NCI-H128 (cell line): ENCODE measurements at regions not wholly inside any gene's neighbourhood (a gene's known extent, or its start where the extent isn't known, plus 50 kb on each side); places are given as distances from the start of the nearest gene placed in this dataset.
A peak's percentile ranks its signal among the peaks of the same experiment; 100 is the strongest.
"Not testable (repeated sequence)": the region's sequence is repeated elsewhere in the genome, so short reads cannot be mapped to it uniquely, and the experiment has no call there.

Source experiments
- DNase-seq: peaks from one replicate; lab custom pipeline; 2025; ENCODE audit not compliant: unreplicated experiment; lab: John Stamatoyannopoulos, UW

DNA sequence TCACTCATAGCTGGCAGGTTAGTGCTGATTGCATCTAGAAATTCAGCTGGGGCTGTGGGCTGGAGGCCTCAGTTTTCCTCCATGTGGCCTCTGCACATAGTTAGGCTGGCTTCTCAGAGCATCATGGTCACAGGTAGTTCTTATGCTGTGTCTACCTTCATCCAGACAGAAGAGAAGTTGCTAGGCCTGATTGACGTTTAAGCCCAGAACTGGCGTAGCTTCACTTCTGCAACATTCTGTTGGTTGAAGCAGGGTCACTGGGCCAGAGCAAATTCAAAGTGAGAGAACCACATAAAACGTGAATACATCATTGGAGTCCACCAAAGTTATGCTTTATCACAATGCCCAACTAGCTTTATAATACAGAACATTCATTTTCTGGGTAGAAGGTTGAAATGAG is 116.0 kb downstream of the SPP2 start:
- DNase-seq: no peak

DNA sequence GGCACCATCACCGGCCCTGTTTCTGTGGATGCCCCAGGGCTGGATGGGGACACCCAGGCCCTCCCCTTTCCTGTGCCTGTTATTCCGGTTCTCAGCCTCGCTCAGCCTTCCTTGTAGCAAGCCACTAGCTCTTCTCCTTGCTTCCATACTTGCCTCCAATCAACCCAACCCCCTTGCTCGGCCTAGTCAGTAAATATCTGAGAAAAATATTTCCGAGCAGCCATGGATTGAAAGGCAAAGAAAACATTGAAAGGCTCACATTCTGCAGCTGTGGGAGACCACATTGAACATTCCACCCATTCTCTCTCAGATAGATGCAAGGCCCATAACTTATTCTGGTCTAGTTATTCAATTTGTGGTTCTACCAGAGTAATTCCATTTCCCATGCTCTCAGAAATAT is 114.9 kb downstream of the SPP2 start:
- no peak for DNase-seq

DNA sequence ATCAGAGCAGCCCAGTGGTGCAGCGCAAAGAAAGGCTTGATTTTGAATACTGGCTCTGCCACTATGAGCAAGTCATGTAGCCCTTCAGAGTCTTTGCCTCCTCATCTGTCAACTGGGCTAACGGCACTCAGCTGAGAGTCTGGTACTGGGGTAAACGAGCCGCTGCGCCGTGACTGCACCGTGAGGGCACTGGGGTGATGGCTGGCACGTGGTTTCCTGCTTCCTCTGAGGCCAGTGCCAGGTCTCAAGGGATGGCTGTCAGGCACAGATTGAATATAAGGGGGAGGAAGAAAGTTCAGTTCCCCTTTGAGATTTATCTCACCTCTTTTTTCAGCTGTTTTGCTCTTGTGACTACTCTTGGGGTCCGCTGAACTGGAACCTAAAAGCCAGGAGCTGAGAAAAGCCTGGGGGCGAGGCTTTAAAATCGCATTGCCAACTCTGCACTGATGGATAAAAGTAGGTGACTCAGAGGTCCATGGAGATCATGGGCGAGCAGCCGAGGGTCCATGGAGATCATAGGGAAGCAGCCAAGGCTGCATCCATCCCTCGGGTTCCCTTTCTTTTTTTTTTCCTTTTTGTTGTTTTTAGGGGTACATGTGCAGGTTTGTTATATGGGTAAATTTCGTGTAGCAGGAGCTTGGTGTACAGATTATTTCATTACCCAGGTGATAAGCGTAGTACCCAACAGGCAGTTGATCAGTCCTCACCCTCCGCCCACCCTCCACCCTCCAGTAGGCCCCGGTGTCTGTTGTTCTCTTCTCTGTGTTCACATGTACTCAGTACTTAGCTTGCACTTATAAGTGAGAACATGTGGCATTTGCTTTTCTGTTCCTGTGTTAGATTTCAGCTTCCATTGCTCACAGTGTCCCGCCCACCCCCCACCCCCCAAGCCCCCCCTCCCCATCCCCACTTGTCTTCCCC is 114.3 kb downstream of the SPP2 start:
- DNase-seq: no peak

DNA sequence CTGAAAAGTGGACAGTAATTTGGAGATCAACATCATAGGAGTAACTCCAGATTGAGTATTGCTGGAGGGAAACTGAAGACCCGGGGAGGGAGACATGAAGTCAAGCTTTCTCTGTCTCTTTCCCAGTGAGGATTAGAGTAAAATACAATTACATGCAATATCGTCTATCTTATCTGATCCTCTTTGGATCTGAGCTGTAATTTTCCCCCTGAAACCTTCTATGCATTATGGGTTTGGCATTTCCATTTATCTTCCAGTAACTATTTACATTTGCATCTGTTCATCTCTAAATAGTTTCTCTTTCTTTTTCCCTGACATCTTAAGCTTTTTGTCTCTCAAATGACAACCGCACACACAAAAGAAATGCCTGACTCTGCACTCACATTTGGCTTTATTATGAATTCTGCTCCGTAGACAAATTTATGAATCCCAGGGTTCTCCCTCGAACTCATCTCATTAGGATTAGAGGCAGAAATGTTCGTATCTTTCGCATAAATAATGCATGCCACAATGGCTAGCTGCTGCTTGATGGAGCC is 113.1 kb downstream of the SPP2 start:
- no peak for DNase-seq

DNA sequence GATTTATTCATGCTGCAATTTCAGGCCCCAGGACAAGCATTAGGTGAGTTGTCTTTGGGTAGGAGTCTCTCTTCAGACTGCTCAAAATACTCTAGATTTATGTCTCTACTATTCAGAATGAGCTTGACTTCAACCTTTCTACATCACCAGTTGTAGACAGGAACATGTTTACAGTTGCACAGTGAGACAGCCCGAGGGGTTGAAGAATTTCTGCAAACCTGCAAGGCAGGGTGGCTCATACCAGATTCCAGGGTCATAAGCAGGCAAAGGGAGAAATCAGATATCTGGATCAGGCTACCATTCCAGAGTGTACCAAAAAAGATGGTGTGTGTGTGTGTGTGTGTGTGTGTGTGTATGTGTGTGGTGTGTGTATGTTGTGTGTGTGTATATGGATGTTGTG is 112.4 kb downstream of the SPP2 start:
- DNase-seq: no peak

DNA sequence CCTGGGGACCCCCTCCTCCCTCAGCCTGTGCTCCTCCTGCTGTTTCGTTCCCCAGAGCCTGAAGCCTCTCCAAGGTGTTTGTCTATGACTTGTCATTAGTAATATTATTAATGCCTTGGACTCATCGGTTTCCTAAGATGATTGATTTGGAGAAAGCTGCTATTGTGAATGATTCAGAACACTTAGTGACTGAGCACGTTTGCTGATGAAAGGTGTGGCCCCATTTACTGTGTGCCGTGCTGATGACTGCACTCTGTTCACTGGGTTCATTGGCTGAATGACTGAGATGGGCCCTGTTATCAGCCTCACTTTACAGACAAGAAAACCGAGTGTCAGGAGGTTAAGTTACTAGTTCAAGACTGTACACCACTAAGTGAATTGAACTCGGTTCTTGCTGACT is 111.4 kb downstream of the SPP2 start:
- no peak for DNase-seq

DNA sequence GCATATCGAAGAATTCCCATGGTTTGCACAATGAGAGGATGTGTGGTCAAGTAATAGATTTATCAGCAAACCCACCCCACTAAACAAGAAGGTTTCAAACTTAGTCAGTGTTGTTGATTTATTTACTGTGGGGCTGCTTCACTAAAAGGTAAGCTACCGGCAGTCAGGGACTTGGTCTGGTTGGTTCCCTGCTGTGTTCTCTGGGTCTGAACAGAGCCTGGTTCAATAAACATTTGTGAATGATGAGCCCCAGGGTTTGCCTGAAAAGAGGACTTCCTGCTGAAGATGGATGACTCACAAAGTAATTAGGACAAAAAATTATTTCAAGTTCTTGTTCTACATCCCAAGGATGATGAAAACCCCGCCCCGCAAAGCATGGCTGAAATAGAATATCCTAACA is 108.3 kb downstream of the SPP2 start:
- DNase-seq: no peak

DNA sequence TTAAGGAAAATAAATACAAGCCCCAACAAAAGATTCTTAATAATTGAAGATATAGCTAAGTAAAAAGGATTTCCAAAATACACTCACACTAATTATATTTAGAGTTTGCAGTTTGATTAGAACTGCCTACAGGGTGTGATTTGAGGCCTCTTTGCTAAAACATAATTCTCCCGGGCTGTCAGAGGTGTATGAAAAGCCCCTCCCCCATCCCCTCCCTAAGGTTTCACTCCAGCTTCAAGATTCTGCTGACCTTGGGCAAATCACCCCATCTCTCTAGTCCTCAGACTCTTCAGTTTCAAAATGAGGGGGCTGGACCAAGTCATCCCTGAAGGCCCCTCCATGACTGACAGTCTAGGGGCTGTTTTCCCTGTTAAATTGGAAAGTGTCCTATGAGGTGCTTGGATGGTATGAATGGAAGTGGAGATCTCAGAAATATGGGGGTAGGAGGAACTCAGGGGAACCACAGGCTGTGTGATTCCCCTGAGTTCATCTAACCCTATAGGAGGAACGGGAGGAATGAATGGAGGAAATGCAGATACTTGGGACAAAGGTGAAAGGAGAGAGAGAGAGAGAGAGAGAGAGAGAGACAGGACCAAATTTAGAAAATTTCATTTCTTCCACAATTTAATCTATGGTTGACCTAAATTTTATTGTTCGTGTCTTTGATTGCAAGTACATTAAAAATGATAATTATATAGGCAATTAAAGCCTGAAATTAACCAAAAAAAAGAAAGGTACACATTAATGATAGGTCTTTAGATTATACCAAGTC is 107.5 kb downstream of the SPP2 start:
- no peak for DNase-seq

DNA sequence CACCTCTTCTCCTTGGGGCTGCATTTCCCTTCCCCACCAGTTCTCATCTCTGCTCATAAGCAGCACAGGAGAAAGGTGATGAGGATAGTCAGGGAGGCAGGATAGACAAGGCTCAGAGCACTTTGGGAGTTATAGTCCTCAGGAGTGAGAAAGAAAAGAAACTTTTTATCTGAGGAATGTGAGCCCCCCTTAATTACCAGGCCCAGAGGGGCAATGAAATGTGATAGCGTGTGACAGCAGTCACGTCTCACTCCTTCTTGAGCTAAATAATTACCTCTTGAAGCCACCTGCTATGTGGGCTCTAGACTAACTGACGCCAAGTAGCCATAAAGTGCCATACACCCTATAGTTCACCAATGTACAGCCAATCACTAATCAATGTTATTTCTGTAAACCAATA is 105.8 kb downstream of the SPP2 start:
- DNase-seq: peak; percentile 42

DNA sequence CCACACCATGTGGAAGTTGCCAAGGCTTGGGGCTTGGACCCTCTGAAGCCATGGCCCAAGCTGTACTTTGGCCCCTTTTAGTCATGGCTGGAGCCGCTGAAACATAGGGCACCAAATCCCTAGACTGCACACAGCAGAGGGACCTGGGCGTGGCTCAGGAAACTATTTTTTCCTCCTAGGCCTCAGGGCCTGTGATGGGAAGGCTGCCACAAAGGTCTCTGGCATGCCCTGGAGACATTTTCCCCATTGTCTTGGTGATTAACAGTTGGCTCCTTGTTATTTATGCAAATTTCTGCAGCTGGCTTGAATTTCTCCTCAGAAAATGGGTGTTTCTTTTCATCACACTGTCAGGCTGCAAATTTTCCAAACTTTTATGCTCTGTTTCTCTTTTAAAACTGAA is 102.3 kb downstream of the SPP2 start:
- not testable (repeated sequence) for DNase-seq

DNA sequence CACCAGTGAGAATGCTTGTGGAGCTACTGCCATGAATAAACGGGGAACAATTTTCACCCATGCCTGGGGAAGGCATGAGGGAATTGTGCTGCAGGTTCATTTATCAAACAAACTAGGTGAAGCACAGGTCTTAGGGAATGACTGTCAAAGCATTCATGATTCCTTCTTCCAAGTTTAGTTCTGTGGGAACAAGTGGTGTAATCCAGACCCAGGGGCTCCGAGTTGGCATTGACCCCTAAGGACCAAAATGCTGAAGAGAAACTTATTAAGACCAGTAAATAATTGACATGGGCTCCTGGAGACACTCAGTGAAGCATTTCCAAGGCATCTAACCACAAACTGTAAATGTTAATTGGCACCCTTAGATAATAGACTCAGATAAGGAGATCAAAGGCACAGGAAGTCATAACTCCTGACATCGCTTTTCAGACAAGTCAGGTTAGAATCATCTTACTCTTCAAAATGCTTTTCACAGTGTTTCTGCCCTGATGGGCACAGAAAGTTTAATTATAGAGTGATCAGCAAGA is 96.9 kb downstream of the SPP2 start:
- no peak for DNase-seq

DNA sequence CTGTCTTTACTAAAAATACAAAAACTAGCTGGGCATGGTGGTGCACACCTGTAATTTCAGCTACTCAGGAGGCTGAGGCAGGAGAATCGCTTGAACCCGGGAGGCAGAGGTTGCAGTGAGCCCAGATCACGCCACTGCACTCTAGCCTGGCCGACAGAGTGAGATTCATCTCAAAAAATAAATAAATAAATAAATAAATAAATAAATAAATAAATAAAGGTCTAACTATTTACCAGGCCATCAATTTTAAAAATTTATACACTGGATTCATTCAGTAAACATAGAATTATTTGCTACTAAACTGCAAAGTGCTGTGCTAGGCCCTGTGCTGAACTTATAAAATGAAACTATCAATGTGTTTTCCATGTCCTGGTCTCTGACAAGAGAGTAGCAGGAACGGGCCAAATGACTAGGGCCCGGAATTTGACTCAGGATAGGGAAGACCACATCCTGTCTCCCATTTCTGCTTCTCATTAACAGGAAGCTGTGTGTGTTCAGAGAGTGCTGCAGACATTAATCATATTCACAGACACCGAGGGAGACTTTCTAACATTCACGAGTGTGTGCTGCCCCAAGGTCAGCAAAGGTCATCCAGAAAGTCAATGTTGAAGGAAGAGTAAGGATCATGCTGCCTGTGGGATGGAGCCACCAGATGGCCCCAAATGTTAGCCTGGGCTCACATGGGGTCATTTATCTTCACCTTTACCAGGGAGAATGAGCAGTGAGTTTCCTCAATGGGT is 95.8 kb downstream of the SPP2 start:
- DNase-seq: no peak

DNA sequence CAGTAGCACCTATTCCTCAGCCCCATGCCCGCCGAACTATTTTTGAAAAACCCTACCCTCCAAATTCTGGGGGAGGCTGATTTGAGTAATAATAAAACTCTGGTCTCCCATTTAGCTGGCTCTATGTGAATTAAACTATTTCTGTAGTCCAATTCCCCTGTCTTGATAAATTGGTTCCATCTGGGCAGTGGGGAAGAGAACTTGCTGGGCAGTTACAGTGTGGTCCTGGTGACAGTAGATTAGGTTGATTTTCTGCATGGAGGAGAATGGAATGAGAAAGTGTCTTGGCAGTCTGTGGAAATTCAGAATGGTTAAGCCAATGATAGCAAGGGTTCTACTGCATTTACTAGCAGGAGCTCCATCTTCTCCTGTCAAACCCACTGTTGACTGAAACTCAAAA is 95.0 kb downstream of the SPP2 start:
- no peak for DNase-seq

DNA sequence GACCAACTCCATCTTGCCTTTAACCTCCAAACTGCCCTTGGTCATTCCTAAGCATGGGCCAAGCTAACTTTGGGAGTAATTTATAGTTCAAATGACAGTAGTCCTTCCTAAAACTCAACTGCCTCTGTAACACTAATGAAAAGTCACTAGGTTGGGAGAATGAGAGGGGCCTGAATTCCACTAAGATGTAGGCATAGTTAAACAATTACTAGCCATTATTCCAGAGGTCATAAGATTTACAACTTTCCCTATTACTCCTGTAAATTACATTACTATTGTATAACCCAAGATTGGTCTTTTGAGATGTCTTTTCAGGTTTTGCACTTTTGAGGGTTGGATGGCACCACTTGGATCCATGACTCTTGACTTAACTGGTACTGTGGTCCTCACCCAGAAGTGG is 94.6 kb downstream of the SPP2 start:
- DNase-seq: no peak

DNA sequence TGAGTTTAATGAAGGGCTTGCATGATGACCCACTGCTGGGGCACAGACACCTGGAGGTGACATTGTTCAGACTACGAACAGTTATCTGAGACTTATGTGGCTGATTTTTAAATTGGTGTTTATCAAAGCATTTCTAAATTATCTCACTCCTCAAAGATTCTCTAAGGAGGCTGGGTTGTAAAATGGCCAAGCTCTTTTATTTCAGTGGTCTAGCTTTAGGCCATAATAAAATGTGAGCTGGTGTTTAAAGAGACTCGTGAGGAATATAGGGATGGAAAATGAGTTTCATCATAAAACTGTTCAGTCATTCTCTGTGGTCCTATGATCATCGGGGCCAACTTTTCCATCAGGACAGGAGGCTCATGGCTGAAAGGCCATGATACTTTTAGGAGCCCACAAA is 93.4 kb downstream of the SPP2 start:
- DNase-seq: no peak

DNA sequence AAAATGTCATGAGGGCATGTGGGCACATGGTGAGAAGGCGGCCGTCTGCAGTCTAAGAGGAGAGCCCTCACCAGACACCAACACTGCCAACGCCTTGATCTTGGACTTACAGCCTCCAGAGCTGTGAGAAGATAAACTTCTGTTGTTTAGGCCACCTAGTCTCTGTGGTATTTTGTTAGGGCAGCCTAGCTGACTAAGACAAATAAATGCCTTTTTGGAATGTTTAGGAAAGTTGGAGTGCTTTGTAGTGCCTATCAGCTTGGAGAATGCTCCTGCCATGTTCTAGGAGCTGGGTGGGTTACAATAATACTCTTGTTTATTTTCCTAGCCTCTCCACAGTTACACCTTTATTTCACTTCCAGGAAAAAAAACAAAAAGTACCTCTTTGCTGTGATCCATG is 92.0 kb downstream of the SPP2 start:
- DNase-seq: no peak

DNA sequence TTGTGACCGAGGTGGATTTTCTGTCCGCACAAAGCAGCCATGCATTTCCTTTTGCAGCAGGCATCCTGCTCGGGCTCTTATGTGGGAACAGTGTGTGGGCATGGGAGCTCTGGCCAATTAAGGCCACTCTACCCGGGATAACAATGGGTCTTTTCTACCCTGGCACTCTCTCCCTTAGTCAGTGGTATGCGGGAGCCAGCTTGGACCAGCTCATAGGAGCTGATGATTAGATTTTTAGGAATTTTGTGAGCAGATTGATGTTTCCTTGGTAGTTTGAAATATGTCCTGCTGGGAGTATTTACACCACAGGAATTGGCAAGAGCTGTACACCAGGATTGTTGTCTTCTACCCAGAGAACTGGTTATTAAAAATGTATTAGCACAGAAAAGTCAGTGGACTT is 89.3 kb downstream of the SPP2 start:
- no peak for DNase-seq

DNA sequence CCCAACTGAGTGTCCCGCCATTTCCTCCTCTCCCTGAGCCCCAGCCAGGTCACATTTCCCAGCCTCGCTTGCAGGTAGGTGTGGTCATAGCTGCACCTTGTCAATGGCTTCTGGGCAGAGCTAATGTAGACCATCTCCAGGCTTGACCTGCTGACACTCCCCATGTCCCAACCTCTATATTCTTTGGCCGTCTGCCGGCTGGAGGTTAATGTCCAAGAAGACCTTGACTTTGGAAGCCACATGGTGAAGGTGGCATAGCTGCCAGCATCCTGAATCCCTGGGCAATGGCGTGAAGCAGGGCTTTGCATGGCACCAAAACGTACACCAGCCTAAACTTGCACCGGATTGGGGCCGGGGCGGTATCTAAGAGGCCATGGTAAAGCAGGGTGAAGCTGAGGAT is 88.3 kb downstream of the SPP2 start:
- no peak for DNase-seq

DNA sequence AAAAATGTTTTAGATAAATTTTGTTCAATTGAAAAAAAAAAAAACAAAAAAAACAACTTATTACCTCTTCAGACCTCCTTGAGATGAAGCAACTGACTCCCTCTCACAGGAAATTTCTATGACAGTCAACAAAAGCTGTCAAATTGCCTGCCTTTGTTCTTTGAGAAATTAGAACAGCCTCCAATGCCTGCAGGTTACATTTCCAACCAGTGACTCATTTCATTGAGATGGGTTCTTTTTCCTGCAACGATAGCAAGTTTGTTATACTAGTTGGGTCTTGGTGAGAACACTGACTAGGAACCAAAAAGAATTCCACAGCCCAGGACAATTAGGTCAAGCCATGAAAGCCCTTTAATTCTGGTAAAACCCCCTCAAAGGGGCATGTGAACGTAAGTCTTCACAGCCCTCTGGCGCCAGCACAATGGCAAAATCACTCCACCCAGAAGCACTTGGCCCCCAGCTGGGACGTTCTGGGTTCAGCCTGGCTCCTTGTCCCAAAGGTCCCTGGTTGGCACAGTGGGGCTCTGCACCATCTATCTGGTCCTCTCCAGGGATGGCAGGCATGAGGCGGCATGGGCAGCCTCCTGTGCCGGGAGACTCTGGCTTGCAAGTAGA is 87.0 kb downstream of the SPP2 start:
- no peak for DNase-seq

DNA sequence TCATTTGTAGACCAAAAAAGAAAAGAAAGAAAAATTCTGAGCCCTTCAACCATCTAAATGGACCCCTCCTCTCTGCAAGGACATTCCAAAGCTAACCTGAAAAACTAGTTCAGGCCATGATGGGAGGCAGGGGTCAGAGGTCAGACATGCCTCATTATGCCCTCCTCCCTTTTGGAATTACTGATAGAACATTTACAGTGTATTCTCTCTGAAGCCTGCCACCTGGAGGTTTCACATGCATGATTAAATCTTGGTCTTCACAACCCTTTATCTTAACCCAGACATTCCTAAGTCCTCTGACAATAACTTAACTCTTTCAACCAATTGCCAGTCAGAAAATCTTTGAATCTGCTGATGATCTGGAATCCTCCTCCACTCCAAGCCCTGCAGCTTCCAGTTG is 86.0 kb downstream of the SPP2 start:
- no peak for DNase-seq

DNA sequence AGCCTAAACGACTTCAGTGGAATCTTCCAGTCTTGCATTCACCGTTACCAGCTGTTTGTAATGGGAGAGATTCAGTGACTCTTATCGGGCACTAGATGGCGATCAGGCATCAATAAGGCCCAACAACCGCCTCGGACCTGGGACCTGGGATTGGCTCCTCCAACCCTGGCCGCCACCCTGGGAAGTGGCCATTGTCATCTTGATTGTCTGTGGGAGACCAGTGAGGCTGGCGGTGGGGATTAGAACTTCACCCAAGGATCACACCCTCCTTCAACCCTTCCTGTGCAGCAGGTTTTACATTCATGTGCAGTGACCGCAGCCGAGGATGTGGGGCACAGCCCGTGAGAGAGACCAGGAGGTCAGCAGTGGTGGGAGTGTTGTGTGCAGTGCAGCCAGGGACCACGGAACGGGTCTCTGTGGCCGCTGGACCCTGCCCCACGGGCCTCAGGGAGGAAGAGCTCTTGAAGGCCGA is 85.3 kb downstream of the SPP2 start:
- DNase-seq: no peak
